IMR-90 (cell line): ENCODE measurements at regions not wholly inside any gene's neighbourhood (a gene's known extent, or its start where the extent isn't known, plus 50 kb on each side); places are given as distances from the start of the nearest gene placed in this dataset.

Experiments
- ATAC-seq: fragments of 200-7000 bp; cut with Tn5 transposase; 2 replicates; pipeline ENCODE4 v1.9.1; 2020; ENCODE audit warnings: low read depth, mild to moderate bottlenecking, moderate library complexity
- BruUV-seq: library from RNA; stranded (reverse); fragments of 400-500 nt; replicated peaks from 2 replicates; lab custom pipeline; 2021; lab: Mats Ljungman, UMichigan
- CTCF ChIA-PET: fragments of 300-600 bp; formaldehyde crosslinking; extraction: SDS; loops from one replicate; lab custom pipeline; 2021; ENCODE audit warnings: antibody characterized with exemption; lab: Yijun Ruan, JAX
- POLR2A ChIA-PET: fragments of 300-600 bp; sonication (Branson Sonifier 250); formaldehyde crosslinking; loops from one replicate; lab custom pipeline; 2022; ENCODE audit warnings: antibody characterized with exemption; ENCODE audit not compliant: unreplicated experiment; lab: Charles Lee
- DNase-seq: peaks from one replicate; pipeline ENCODE4 v3.0.0; 2013
- H2AFZ ChIP-seq: replicated peaks from 2 replicates; pipeline ENCODE3; 2013; ENCODE audit warnings: low read length, mild to moderate bottlenecking; ENCODE audit not compliant: poor library complexity
- H2AK5ac ChIP-seq: 2 replicates; pipeline ENCODE4 v1.6.1; 2013; ENCODE audit warnings: low read depth, low read length, inconsistent platforms
- H2AK9ac ChIP-seq: replicated peaks from 2 replicates; pipeline ENCODE3; 2013; ENCODE audit warnings: mild to moderate bottlenecking, low read depth, low read length, moderate library complexity; ENCODE audit not compliant: poor library complexity
- H2BK120ac ChIP-seq: 2 replicates; pipeline ENCODE4 v1.6.1; 2013; ENCODE audit warnings: low read depth, low read length, inconsistent platforms
- H2BK15ac ChIP-seq: 3 replicates; pipeline ENCODE4 v1.6.1; 2013; ENCODE audit warnings: low read depth, low read length, inconsistent platforms
- H2BK20ac ChIP-seq: 2 replicates; pipeline ENCODE4 v1.6.1; 2013; ENCODE audit warnings: low read depth, mild to moderate bottlenecking, inconsistent platforms, low read length, moderate library complexity
- H2BK5ac ChIP-seq: 2 replicates; pipeline ENCODE4 v1.6.1; 2013; ENCODE audit warnings: mild to moderate bottlenecking, low read depth, low read length, inconsistent platforms; ENCODE audit not compliant: poor library complexity, severe bottlenecking
- H3K14ac ChIP-seq: replicated peaks from 2 replicates; pipeline ENCODE4 v1.6.1; 2013; ENCODE audit warnings: low read depth, low read length, inconsistent platforms
- H3K18ac ChIP-seq: 2 replicates; pipeline ENCODE4 v1.6.1; 2013; ENCODE audit warnings: low read depth, low read length, control low read depth
- H3K23ac ChIP-seq: 2 replicates; pipeline ENCODE4 v1.6.1; 2013; ENCODE audit warnings: low read depth, low read length, inconsistent platforms
- H3K27ac ChIP-seq: 2 replicates; pipeline ENCODE4 v1.5.1; 2013; ENCODE audit warnings: mild to moderate bottlenecking, control low read depth, low read length; ENCODE audit not compliant: insufficient read depth
- H3K27me3 ChIP-seq: 2 replicates; pipeline ENCODE4 v1.6.1; 2013; ENCODE audit warnings: low read length; ENCODE audit not compliant: control insufficient read depth, insufficient read depth
- H3K36me3 ChIP-seq: 2 replicates; pipeline ENCODE4 v1.6.1; 2013; ENCODE audit warnings: low read length, mixed read lengths; ENCODE audit not compliant: control insufficient read depth, insufficient read depth
- H3K4ac ChIP-seq: 2 replicates; pipeline ENCODE4 v1.6.1; 2013; ENCODE audit warnings: low read depth, low read length, inconsistent platforms
- H3K4me1 ChIP-seq: 2 replicates; pipeline ENCODE4 v1.6.1; 2013; ENCODE audit warnings: low read length, mixed read lengths; ENCODE audit not compliant: control insufficient read depth, insufficient read depth
- H3K4me2 ChIP-seq: 2 replicates; pipeline ENCODE4 v1.6.1; 2013; ENCODE audit warnings: low read depth, mild to moderate bottlenecking, control low read depth, low read length, moderate library complexity
- H3K4me3 ChIP-seq: 2 replicates; pipeline ENCODE4 v1.5.1; 2013; ENCODE audit warnings: low read depth, mild to moderate bottlenecking, control low read depth, low read length, moderate library complexity; ENCODE audit not compliant: insufficient read depth
- H3K56ac ChIP-seq: 2 replicates; pipeline ENCODE4 v1.6.1; 2013; ENCODE audit warnings: low read length, inconsistent platforms; ENCODE audit not compliant: insufficient read depth; ENCODE audit errors: extremely low read depth
- H3K79me1 ChIP-seq, 2 experiments: 2 replicates each; pipeline ENCODE4 v1.6.1; 2013; ENCODE audit warnings: low read length in 2 of 2, inconsistent platforms in 1 of 2, low read depth in 1 of 2
- H3K9ac ChIP-seq: 2 replicates; pipeline ENCODE4 v1.6.1; 2013; ENCODE audit warnings: low read depth, low read length, control low read depth
- H3K9me1 ChIP-seq: 2 replicates; pipeline ENCODE4 v1.6.1; 2013; ENCODE audit warnings: low read length, inconsistent platforms; ENCODE audit not compliant: insufficient read depth
- H3K9me3 ChIP-seq: 2 replicates; pipeline ENCODE4 v1.6.1; 2013; ENCODE audit warnings: low read length; ENCODE audit not compliant: control insufficient read depth, insufficient read depth
- H4K20me1 ChIP-seq: 2 replicates; pipeline ENCODE4 v1.6.1; 2013; ENCODE audit warnings: low read length, inconsistent platforms; ENCODE audit not compliant: insufficient read depth
- H4K5ac ChIP-seq: 2 replicates; pipeline ENCODE4 v1.6.1; 2013; ENCODE audit warnings: mild to moderate bottlenecking, low read depth, low read length, control low read depth
- H4K8ac ChIP-seq, 2 experiments: 2 replicates each; pipeline ENCODE4 v1.6.1; 2013; ENCODE audit warnings: low read depth in 2 of 2, low read length in 2 of 2, control low read depth in 1 of 2, inconsistent platforms in 1 of 2
- H4K91ac ChIP-seq: 2 replicates; pipeline ENCODE4 v1.6.1; 2013; ENCODE audit warnings: low read depth, low read length, inconsistent platforms; ENCODE audit not compliant: insufficient read depth
- CEBPB ChIP-seq: IDR thresholded peaks from 2 replicates; pipeline ENCODE4 v1.6.1; 2012; ENCODE audit warnings: low read depth, low read length, improper control_type of control experiment
- CTCF ChIP-seq: conservative IDR thresholded peaks from 2 replicates; pipeline ENCODE4 v1.5.1; 2012; ENCODE audit warnings: mild to moderate bottlenecking, low read depth, low read length, improper control_type of control experiment
- MAFK ChIP-seq: IDR thresholded peaks from 2 replicates; pipeline ENCODE4 v1.6.1; 2012; ENCODE audit warnings: low read depth, low read length, improper control_type of control experiment
- MAZ ChIP-seq: IDR thresholded peaks from 2 replicates; pipeline ENCODE4 v1.6.1; 2012; ENCODE audit warnings: low read depth, mild to moderate bottlenecking, low read length, improper control_type of control experiment, moderate library complexity, borderline replicate concordance
- MXI1 ChIP-seq: IDR thresholded peaks from 2 replicates; pipeline ENCODE4 v1.6.1; 2012; ENCODE audit warnings: low read depth, mild to moderate bottlenecking, low read length, moderate library complexity, borderline replicate concordance
- RCOR1 ChIP-seq: IDR thresholded peaks from 2 replicates; pipeline ENCODE4 v1.6.1; 2012; ENCODE audit warnings: mild to moderate bottlenecking, low read length, improper control_type of control experiment; ENCODE audit not compliant: insufficient replicate concordance
- RFX5 ChIP-seq: IDR thresholded peaks from 2 replicates; pipeline ENCODE4 v1.8.0; 2012; ENCODE audit warnings: low read depth, mild to moderate bottlenecking, low read length, moderate library complexity
- dilution Hi-C: fragments of 300-500 bp; cut with HindIII; formaldehyde crosslinking; loops from one replicate; pipeline ENCODE4 v1.14.3; 2018; ENCODE audit warnings: low sequenced_read_pairs; ENCODE audit not compliant: unreplicated experiment
- in situ Hi-C: fragments of 300-500 bp; cut with MboI; formaldehyde crosslinking; loops from 3 replicates; pipeline ENCODE4 v1.14.3; 2019; ENCODE audit warnings: low sequenced_read_pairs, inconsistent platforms, mixed read lengths
- intact Hi-C: fragments of 100-400 bp; cut with micrococcal nuclease; formaldehyde crosslinking; loops from 2 replicates; pipeline ENCODE4 v1.10.0; 2022

- no peak overlapping the region for H4K5ac ChIP-seq
- no peak overlapping the region for H3K14ac ChIP-seq
- ATAC-seq, result no peak
- no peak overlapping the region for H2BK5ac ChIP-seq
- H3K4me1 ChIP-seq, result no peaks in the 10 kb centered on the region
- H3K27ac ChIP-seq, result no peak overlapping the region
- H3K4me3 ChIP-seq, result no peak overlapping the region
- no peaks in the 10 kb centered on the region for H3K27me3 ChIP-seq
- H3K4me2 ChIP-seq, result no peak overlapping the region
- in situ Hi-C loops, result no loop called here
- no peaks in the 10 kb centered on the region for H3K9me1 ChIP-seq
- no peak overlapping the region for H2AK5ac ChIP-seq
- no peak for DNase-seq
- no peaks in the 10 kb centered on the region for H3K36me3 ChIP-seq
- no peak overlapping the region for H3K18ac ChIP-seq
- peaks cover 11% of the 10 kb centered on the region; the same call in 1 of the 2 replicates for H3K9me3 ChIP-seq
- no peak overlapping the region for H3K23ac ChIP-seq
- H4K8ac ChIP-seq, result no peak overlapping the region
- no peaks in the 10 kb centered on the region for H4K20me1 ChIP-seq
- H2BK120ac ChIP-seq, result no peak overlapping the region
- POLR2A ChIA-PET, result no interaction called here
- no peak overlapping the region for H3K9ac ChIP-seq
- H2BK20ac ChIP-seq, result no peak overlapping the region
- no peak overlapping the region for H3K56ac ChIP-seq
- no peaks in the 10 kb centered on the region for H3K79me1 ChIP-seq
- CTCF ChIA-PET, result interaction anchor here (0.5 kb wide), 1 partner anchor 1664 kb away, joined by 3 read pairs; no protein-coding TSS in a partner anchor
- no peak overlapping the region for H2AFZ ChIP-seq
- H3K4ac ChIP-seq, result no peak overlapping the region
- TF ChIP-seq RCOR1 (no peak), CEBPB (no peak), MAFK (peak; percentile 74), RFX5 (no peak), CTCF (no peak), MXI1 (no peak), MAZ (no peak)
- H2AK9ac ChIP-seq, result no peak overlapping the region
- no peak overlapping the region for H2BK15ac ChIP-seq
- no peak overlapping the region for H4K91ac ChIP-seq
- intact Hi-C loops, result no loop called here
- no TSS peak for BruUV-seq
- dilution Hi-C loops, result no loop called here
Measured at GRCh38 chr10:54906940-54907339, 105.9 kb upstream of the PCDH15 start.
